GM23338 (cell line): ENCODE measurements at regions not wholly inside any gene's neighbourhood (a gene's known extent, or its start where the extent isn't known, plus 50 kb on each side); places are given as distances from the start of the nearest gene placed in this dataset.

Experiments used
- ATAC-seq: fragments of 200-7000 bp; cut with Tn5 transposase; 3 replicates; pipeline ENCODE4 v1.9.1; 2020
- DNase-seq: peaks from one replicate; pipeline ENCODE4 v3.0.0-alpha.2; 2015; ENCODE audit warnings: low spot score
- H2AFZ ChIP-seq: fragments of 200-600 bp; sonication (generic); 2 replicates; pipeline ENCODE4 v1.8.0; 2016; ENCODE audit warnings: antibody characterized with exemption, mild to moderate bottlenecking, moderate library complexity
- H3F3A ChIP-seq: fragments of 200-600 bp; sonication (generic); replicated peaks from 2 replicates; pipeline ENCODE4 v1.8.0; 2017; ENCODE audit warnings: antibody characterized with exemption, mixed run types, low read depth
- H3K27ac ChIP-seq: fragments of 200-600 bp; sonication (generic); 2 replicates; pipeline ENCODE4 v1.6.1; 2016; ENCODE audit warnings: low read depth
- H3K27me3 ChIP-seq: fragments of 200-600 bp; sonication (generic); 2 replicates; pipeline ENCODE4 v1.8.0; 2016; ENCODE audit warnings: mild to moderate bottlenecking, mixed run types, moderate library complexity; ENCODE audit not compliant: insufficient read depth
- H3K36me3 ChIP-seq: fragments of 200-600 bp; sonication (generic); 2 replicates; pipeline ENCODE4 v1.8.0; 2016; ENCODE audit warnings: mild to moderate bottlenecking; ENCODE audit not compliant: insufficient read depth
- H3K4me1 ChIP-seq: fragments of 200-600 bp; sonication (generic); 2 replicates; pipeline ENCODE4 v1.8.0; 2016; ENCODE audit warnings: mild to moderate bottlenecking, moderate library complexity; ENCODE audit not compliant: insufficient read depth
- H3K4me2 ChIP-seq: fragments of 200-600 bp; sonication (generic); 2 replicates; pipeline ENCODE4 v1.7.1; 2017; ENCODE audit warnings: mixed run types
- H3K4me3 ChIP-seq: fragments of 200-600 bp; sonication (generic); 2 replicates; pipeline ENCODE4 v1.6.1; 2016; ENCODE audit warnings: mixed run types
- H3K79me2 ChIP-seq: fragments of 200-600 bp; sonication (generic); replicated peaks from 2 replicates; pipeline ENCODE4 v1.8.0; 2017; ENCODE audit warnings: mild to moderate bottlenecking; ENCODE audit not compliant: insufficient read depth
- H3K9me2 ChIP-seq: fragments of 200-600 bp; sonication (generic); 2 replicates; pipeline ENCODE4 v1.8.0; 2017; ENCODE audit not compliant: insufficient read depth
- H4K20me1 ChIP-seq: fragments of 200-600 bp; sonication (generic); replicated peaks from 2 replicates; pipeline ENCODE4 v1.8.0; 2017; ENCODE audit warnings: mild to moderate bottlenecking; ENCODE audit not compliant: insufficient read depth
- H3K27ac Mint-ChIP-seq: 2 replicates; pipeline ENCODE4 v1.8.0; 2020; ENCODE audit warnings: inconsistent platforms, mild to moderate bottlenecking, moderate library complexity, mixed read lengths
- H3K27me3 Mint-ChIP-seq: 3 replicates; pipeline ENCODE4 v1.8.0; 2022; ENCODE audit warnings: low read depth, mild to moderate bottlenecking, moderate library complexity, mixed read lengths, inconsistent platforms; ENCODE audit not compliant: insufficient read depth, poor library complexity
- H3K36me3 Mint-ChIP-seq: 3 replicates; pipeline ENCODE4 v1.8.0; 2021; ENCODE audit warnings: low read depth, mild to moderate bottlenecking, inconsistent platforms, moderate library complexity, mixed read lengths
- H3K4me1 Mint-ChIP-seq: 3 replicates; pipeline ENCODE4 v1.8.0; 2020; ENCODE audit warnings: mild to moderate bottlenecking, inconsistent platforms, mixed read lengths
- H3K4me3 Mint-ChIP-seq: 3 replicates; pipeline ENCODE4 v1.8.0; 2021; ENCODE audit warnings: moderate library complexity, mild to moderate bottlenecking, inconsistent platforms, mixed read lengths
- H3K9me3 Mint-ChIP-seq: 3 replicates; pipeline ENCODE4 v1.8.0; 2020; ENCODE audit warnings: moderate library complexity, mild to moderate bottlenecking, inconsistent platforms, mixed read lengths
- EZH2 ChIP-seq: fragments of 200-600 bp; sonication (generic); IDR thresholded peaks from one replicate; pipeline ENCODE4 v1.8.0; 2017; ENCODE audit warnings: antibody characterized with exemption, mild to moderate bottlenecking, low read depth; ENCODE audit not compliant: unreplicated experiment
- NANOG ChIP-seq: IDR thresholded peaks from 2 replicates; pipeline ENCODE4 v1.6.1; 2016; ENCODE audit warnings: antibody characterized with exemption, borderline replicate concordance
- POLR2AphosphoS5 ChIP-seq: IDR thresholded peaks from 2 replicates; pipeline ENCODE4 v1.6.1; 2016; ENCODE audit warnings: antibody characterized with exemption, low read depth
- REST ChIP-seq: IDR thresholded peaks from one replicate; pipeline ENCODE4 v1.6.1; 2018; ENCODE audit warnings: antibody characterized with exemption; ENCODE audit not compliant: unreplicated experiment
- ZNF114 ChIP-seq: fragments of 250-450 bp; sonication (Bioruptor Pico); IDR thresholded peaks from 2 replicates; pipeline ENCODE4 v1.5.0; 2020; ENCODE audit warnings: mild to moderate bottlenecking, moderate library complexity
- ZNF331 ChIP-seq: fragments of 250-450 bp; sonication (Bioruptor Pico); IDR thresholded peaks from 2 replicates; pipeline ENCODE4 v1.5.0; 2020; ENCODE audit warnings: low read depth, mild to moderate bottlenecking, moderate library complexity
- TF ChIP-seq, protein P1 (sequence below): IDR thresholded peaks from 2 replicates; pipeline ENCODE4 v1.6.1; 2016; ENCODE audit warnings: antibody characterized with exemption

DNA sequence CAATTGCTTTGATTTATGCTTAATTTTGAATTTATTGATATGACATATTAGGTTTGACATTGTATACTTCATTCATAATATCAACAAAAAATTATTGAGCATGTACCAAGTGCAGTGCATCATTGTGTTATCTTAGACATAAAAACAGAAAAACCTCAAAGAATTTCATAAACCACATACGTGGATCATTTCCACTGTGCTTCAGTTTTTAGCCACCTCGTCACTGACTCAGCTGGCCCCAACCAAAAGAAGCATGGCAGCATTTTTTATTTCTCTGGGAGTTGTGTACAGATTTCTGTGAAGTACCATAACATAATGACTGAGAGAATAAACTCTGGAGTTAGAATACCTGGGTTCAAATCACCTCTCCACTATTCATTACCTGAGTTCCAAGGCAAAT, 95.6 kb upstream of the C1orf87 start:
- H3K4me3 ChIP-seq, result no peak overlapping the region

DNA sequence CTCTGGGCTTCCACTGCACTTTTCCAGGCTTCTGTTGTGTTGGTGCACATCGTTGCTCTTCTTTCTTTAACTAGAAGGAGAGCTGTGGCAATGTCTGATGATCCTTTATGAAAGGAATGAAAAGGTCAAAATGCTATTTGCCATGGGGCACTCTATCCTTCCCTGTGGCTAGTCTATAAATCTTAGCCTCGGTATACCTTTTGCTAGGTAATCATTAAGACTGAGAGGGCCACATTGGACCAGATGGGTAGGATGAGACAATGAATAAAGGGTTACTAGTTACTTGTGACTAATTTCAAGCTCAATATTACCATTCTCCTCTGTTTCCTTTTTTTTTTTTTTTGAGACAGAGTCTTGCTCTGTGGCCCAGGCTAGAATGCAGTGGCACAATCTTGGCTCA, 89.4 kb upstream of the C1orf87 start:
- TF ChIP-seq, protein P1, sequence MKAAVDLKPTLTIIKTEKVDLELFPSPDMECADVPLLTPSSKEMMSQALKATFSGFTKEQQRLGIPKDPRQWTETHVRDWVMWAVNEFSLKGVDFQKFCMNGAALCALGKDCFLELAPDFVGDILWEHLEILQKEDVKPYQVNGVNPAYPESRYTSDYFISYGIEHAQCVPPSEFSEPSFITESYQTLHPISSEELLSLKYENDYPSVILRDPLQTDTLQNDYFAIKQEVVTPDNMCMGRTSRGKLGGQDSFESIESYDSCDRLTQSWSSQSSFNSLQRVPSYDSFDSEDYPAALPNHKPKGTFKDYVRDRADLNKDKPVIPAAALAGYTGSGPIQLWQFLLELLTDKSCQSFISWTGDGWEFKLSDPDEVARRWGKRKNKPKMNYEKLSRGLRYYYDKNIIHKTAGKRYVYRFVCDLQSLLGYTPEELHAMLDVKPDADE, result no peak
- no peak for TF ChIP-seq ZNF331 (CRISPR knock-in tag)
- no peak for TF ChIP-seq REST
- H3K27ac Mint-ChIP-seq, result no peak overlapping the region
- Histone ChIP-seq H3K27me3 (no peaks in the 10 kb centered on the region), H3K36me3 (no peaks in the 10 kb centered on the region), H3K27ac (no peak overlapping the region), H3K4me2 (no peak overlapping the region), H3K79me2 (no peaks in the 10 kb centered on the region), H2AFZ (no peak overlapping the region), H3K4me1 (peaks cover 11% of the 10 kb centered on the region; the same call in 1 of the 2 replicates), H3K4me3 (no peak overlapping the region), H3K9me2 (no peaks in the 10 kb centered on the region), H3F3A (no peaks in the 10 kb centered on the region), H4K20me1 (no peaks in the 10 kb centered on the region)
- H3K4me3 Mint-ChIP-seq, result no peak overlapping the region
- no peaks in the 10 kb centered on the region for H3K27me3 Mint-ChIP-seq
- DNase-seq (no peak), ATAC-seq (no peak)
- peaks cover 16% of the 10 kb centered on the region for H3K4me1 Mint-ChIP-seq
- H3K36me3 Mint-ChIP-seq, result no peaks in the 10 kb centered on the region
- no peaks in the 10 kb centered on the region; the same call in 2 of the 3 replicates for H3K9me3 Mint-ChIP-seq

More for the DNA sequence above, 95.6 kb upstream of the C1orf87 start:
- Histone ChIP-seq H3K36me3 (no peaks in the 10 kb centered on the region), H3K4me1 (no peaks in the 10 kb centered on the region), H3K9me2 (no peaks in the 10 kb centered on the region), H3K79me2 (no peaks in the 10 kb centered on the region), H4K20me1 (no peaks in the 10 kb centered on the region), H3K27ac (no peak overlapping the region), H3K4me2 (no peak overlapping the region), H3K27me3 (no peaks in the 10 kb centered on the region), H2AFZ (no peak overlapping the region), H3F3A (no peaks in the 10 kb centered on the region)
- Mint-ChIP-seq H3K27ac (no peak overlapping the region), H3K36me3 (no peaks in the 10 kb centered on the region), H3K4me1 (no peaks in the 10 kb centered on the region), H3K27me3 (no peaks in the 10 kb centered on the region), H3K4me3 (no peak overlapping the region), H3K9me3 (no peaks in the 10 kb centered on the region)
- no peak for TF ChIP-seq ZNF114 (CRISPR knock-in tag)
- no peak for TF ChIP-seq ZNF331 (CRISPR knock-in tag)
- ATAC-seq (no peak), DNase-seq (no peak)

- Histone ChIP-seq H3K4me2 (no peak overlapping the region), H3K27me3 (no peaks in the 10 kb centered on the region), H3F3A (no peaks in the 10 kb centered on the region), H2AFZ (no peak overlapping the region), H3K9me2 (no peaks in the 10 kb centered on the region), H4K20me1 (no peaks in the 10 kb centered on the region), H3K36me3 (no peaks in the 10 kb centered on the region), H3K4me3 (no peak overlapping the region), H3K4me1 (peaks cover 11% of the 10 kb centered on the region; the same call in 1 of the 2 replicates), H3K27ac (no peak overlapping the region), H3K79me2 (no peaks in the 10 kb centered on the region)
- ATAC-seq (no peak), DNase-seq (no peak)
- H3K9me3 Mint-ChIP-seq, result no peaks in the 10 kb centered on the region; the same call in 2 of the 3 replicates
- no peak for TF ChIP-seq EZH2
- TF ChIP-seq POLR2AphosphoS5, result no peak
- TF ChIP-seq ZNF331 (CRISPR knock-in tag), result no peak
- no peak for TF ChIP-seq ZNF114 (CRISPR knock-in tag)
- TF ChIP-seq NANOG, result no peak
- H3K4me3 Mint-ChIP-seq, result no peak overlapping the region
- H3K27ac Mint-ChIP-seq, result no peak overlapping the region
- no peaks in the 10 kb centered on the region for H3K27me3 Mint-ChIP-seq
- H3K36me3 Mint-ChIP-seq, result no peaks in the 10 kb centered on the region
- peaks cover 16% of the 10 kb centered on the region for H3K4me1 Mint-ChIP-seq
Measured at GRCh38 chr1:60160141-60160540, 86.6 kb upstream of the C1orf87 start.
